NCI-H2227 (cell line): ENCODE measurements at regions not wholly inside any gene's neighbourhood (a gene's known extent, or its start where the extent isn't known, plus 50 kb on each side); places are given as distances from the start of the nearest gene placed in this dataset.
"Not testable (repeated sequence)": the region's sequence is repeated elsewhere in the genome, so short reads cannot be mapped to it uniquely, and the experiment has no call there.

ENCODE experiments used
- DNase-seq: peaks from one replicate; lab custom pipeline; 2025; ENCODE audit not compliant: unreplicated experiment; lab: John Stamatoyannopoulos, UW

GRCh38 chr7:130789436-130789835, 55.4 kb upstream of the KLF14 start:
- no peak for DNase-seq

GRCh38 chr7:130791746-130792145, 57.7 kb upstream of the KLF14 start:
- DNase-seq: no peak

GRCh38 chr7:130793855-130794618, 60.0 kb upstream of the KLF14 start:
- peak; percentile 66 for DNase-seq

- no peak for DNase-seq
Measured at GRCh38 chr7:130794619-130794922, 60.6 kb upstream of the KLF14 start.

GRCh38 chr7:130796425-130796824, 62.4 kb upstream of the KLF14 start:
- DNase-seq: not testable (repeated sequence)

- DNase-seq: no peak
Measured at GRCh38 chr7:130803127-130803526, 69.1 kb upstream of the KLF14 start.

GRCh38 chr7:130804220-130804619, 70.2 kb upstream of the KLF14 start:
- DNase-seq: no peak

GRCh38 chr7:130812819-130813218, 78.8 kb upstream of the KLF14 start:
- DNase-seq: not testable (repeated sequence)

- DNase-seq: peak; percentile 20
Measured at GRCh38 chr7:130814778-130815335, 80.8 kb upstream of the KLF14 start.

GRCh38 chr7:130818056-130818455, 84.0 kb upstream of the KLF14 start:
- no peak for DNase-seq

GRCh38 chr7:130821864-130822263, 87.9 kb upstream of the KLF14 start:
- DNase-seq: no peak

GRCh38 chr7:130822642-130823041, 88.6 kb upstream of the KLF14 start:
- no peak for DNase-seq

- no peak for DNase-seq
Measured at GRCh38 chr7:130823060-130823459, 89.1 kb upstream of the KLF14 start.

- DNase-seq: no peak
Measured at GRCh38 chr7:130825819-130826218, 91.8 kb upstream of the KLF14 start.

- no peak for DNase-seq
Measured at GRCh38 chr7:130829415-130829814, 95.4 kb upstream of the KLF14 start.

- no peak for DNase-seq
Measured at GRCh38 chr7:130831322-130831721, 97.3 kb upstream of the KLF14 start.

GRCh38 chr7:130831817-130832481, 97.9 kb upstream of the KLF14 start:
- peak; percentile 67 for DNase-seq

GRCh38 chr7:130838738-130839137, 104.7 kb upstream of the KLF14 start:
- no peak for DNase-seq

GRCh38 chr7:130840599-130840998, 106.6 kb upstream of the KLF14 start:
- DNase-seq: no peak

- DNase-seq: no peak
Measured at GRCh38 chr7:130841416-130841815, 107.4 kb upstream of the KLF14 start.

- DNase-seq: no peak
Measured at GRCh38 chr7:130843703-130844102, 109.7 kb upstream of the KLF14 start.

- no peak for DNase-seq
Measured at GRCh38 chr7:130844811-130845580, 111.0 kb upstream of the KLF14 start.
